NCI-H524 treated with DMSO at 0.1 percent for 48 hours (cell line): ENCODE measurements at regions not wholly inside any gene's neighbourhood (a gene's known extent, or its start where the extent isn't known, plus 50 kb on each side); places are given as distances from the start of the nearest gene placed in this dataset.

Source experiments
- DNase-seq: peaks from one replicate; lab custom pipeline; 2025; lab: John Stamatoyannopoulos, UW

DNA sequence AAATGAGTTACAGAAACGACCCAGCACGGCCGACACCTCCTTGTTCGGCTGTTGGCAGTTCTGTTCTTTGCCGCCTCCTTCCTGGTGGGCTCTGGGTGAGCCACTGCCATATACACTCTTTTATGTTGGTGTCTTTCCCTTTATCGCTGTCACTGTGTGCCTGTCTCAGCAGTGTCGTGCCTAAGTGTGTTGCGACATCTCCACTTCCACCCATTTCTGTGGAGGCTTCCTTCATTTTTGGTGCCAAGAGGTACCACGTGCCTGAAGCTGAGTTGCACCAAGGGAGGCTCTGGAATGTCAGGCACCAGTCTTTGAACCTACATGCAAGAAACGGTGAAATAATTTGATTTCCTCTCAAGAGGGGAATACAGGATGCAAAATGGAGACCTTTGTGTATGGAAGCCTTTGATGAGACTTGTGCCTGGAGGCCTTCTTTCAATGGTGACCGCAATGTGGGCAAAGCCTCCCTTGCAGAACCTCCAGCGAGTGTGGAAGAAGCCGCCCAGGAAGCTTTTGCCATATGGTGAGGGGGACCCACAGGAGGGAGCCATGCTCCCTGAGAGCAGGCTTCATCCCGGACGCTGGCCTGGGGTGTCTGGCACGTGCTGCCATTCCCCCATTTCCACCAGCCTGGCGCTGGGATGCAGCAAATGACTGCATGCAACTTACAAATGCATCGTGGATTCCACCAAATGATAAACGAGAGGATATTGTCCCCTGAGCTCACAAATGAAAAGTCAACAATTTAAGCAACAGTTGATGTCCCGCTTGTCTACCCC, 136.2 kb downstream of the TEX29 start:
- no peak for DNase-seq

DNA sequence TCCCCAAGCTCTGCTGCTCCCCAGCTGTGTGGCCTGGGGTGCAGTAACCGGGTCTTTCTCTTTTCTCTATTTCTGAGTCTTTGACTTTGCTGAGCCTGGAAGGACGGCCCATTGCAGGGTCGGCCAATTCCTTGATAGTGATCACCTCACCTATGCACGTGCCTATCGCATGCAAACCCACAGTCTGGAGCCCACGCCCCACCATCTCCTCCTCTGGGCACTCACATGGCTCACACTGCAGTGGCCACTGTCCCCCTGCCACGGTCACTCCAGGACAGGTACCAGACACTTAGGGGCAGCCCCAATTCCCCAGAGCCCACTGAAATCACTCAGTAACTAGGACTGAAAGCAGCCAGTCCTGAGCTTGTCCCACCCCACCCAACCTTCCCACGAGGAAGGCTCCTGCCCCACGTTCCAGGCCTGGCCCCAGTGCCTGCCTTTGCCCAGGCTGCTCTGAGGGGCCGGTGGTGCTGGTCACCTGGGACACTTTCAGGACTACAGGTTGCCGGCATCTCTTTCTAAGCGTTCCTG, 137.6 kb downstream of the TEX29 start:
- DNase-seq, result no peak

DNA sequence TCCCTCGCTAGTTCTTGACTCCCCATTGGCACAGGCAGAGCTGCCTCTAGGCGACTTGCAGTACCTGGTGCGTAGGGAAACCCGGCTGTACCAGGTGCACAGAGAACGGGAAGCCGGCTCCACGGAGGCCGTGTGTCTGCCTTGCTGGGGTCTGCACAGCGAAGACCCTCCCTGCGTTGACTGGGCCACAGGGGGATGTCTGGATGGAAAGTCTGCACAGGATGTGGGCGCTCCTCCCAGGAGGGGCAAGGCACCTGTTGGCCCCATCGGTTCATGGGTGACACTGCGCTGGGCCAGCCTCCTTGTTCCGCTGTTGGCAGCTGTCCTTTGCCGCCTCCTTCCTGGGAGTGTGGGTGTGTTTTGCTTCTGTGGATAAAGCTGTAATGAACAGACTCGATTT, 138.3 kb downstream of the TEX29 start:
- no peak for DNase-seq

DNA sequence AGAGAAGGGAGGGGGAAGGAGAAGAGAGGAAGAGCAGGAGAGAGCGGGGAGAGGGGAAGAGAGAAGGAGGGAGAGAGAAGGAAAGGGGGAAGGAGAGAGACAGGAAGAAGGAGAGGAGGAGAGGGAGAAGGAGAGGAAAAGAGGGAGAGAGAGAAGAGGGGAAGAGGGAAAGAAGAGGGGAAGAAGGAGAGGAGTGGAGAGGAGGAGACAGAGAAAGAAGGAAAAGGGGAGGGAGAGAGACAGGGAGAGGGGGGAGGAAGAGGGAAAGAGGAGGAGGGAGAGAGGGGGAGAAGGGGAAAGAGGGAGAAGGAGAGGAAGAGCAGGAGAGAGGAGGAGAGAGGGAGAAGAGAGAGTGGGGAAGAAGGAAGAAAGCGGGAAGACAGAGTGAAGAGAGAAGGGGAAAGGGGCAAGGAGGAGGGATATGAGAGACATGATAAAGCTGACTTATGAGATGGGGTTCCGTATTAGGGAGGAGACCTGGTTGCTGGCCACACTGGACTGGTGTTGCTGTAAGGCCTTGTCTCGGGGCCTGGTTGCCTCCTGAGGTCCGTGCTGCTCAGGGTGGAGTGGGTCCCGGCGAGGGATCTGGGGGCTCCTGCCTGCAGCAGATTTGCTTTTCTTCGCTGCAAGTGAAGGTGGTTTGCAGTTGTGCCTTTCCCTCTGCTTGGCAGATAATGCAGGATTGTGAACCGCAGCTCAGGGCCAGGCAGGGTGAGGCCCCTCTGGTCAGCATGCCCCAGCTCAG, 139.5 kb downstream of the TEX29 start:
- no peak for DNase-seq

DNA sequence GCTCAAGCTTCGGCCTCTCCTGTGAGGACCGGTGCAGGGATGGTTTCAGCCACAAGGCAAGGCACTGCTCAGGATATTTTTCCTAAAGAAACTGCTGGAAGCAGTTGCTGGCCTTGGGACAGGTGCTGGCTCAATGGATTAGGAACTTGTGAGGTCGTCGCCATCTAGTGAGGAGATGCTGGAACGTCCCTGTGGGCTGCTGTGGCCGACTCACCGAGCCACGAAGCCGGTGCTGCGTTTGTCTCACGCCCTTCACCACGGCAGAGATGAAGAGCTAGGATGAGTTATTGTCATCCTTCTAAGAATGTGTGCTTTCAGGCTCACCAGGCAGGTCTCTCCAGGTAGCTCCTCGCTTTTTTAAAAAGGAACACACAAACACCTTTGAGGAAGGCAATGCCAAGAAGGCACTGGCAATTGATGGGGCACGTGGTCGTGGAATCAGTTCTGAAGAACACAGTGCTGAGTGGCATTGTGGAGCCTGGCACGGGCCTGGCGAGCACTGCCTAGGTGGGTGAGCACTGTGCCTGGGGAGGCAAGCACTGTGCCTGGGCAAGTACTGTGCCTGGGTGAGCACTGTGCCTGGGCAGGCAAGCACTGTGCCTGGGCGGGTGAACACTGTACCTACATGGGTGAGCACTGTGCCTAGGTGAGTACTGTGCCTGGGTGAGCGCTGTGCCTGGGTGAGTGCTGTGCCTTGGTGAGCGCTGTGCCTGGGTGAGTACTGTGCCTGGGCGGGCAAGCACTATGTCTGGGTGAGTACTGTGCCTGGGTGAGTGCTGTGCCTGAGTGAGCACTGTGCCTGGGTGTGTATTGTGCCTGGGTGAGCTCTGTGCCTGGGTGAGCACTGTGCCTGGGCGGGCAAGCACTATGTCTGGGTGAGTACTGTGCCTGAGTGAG, 140.4 kb downstream of the TEX29 start:
- no peak for DNase-seq

DNA sequence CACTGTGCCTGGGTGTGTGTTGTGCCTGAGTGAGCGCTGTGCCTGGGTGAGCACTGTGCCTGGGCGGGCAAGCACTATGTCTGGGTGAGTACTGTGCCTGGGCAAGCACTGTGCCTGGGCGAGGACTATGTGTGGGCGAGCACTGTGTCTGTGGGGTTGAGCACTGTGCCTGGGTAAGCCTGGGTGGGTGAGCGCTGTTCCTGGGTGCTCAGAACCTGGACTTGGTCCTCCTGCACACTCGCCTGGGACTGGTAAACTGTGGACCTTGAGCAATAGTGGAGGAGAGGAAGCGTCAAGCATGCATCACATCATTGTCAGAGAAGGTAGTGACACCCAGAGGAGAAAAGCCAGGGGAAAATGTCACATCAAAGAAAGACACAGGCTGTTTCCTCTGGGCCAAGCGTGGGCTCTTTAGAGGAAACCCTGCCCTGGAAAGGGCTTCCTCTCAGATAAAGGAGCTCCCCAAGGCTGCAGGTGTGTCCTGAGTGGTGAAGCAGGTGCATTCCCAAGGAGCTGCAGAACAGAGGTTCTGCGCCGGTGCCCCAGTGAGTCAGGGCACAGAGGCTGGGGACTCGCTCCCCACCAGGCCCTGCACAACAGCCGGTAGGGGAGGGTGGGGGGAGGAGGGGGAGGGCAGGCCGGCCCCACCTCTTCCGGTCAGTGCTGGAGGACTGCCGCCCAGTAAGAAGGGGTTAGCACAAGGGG, 141.2 kb downstream of the TEX29 start:
- no peak for DNase-seq

DNA sequence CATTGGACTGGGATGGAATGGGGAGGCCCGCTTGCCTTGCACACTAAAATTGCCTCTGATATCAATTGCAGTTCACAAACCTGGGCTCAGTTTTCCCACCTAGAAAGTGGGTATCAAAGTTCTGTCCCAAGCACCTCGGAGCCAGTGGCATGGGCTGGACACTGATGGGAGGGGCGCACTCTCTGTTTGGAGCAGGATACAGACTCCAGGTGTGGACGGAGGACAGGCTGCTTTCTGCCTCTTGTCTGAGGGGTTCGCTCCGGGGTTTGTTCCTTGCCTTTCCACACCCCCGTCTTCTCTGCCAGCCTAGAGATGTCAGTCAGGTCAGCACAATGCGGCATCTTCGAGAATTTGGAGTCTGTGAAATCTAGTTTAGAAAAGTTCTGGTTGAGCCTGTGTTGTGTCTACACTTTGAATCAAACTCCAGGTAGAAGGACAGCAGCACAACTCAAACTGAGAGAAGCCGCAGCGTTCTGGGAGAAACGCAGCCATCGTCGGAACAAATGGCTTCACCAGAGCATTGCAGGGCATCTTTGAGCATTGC, 141.9 kb downstream of the TEX29 start:
- DNase-seq, result no peak

DNA sequence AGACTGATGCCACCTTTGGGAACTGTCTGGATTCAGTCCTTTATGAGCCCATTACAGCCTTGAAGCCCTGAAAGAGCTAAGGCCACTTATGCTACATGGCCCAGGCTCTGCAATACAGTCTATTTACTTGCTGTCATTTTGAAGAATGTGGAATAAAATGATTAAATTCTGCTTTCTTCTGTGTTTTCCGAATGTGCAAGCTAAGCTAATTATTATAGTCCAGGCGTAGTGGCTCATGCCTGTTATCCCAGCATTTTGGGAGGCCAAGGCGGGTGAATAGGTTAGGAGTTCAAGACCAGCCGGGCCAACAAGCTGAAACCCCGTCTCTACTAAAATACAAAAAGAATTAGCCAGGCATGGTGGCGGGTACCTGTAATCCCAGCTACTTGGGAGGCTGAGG, 142.5 kb downstream of the TEX29 start:
- DNase-seq, result no peak

DNA sequence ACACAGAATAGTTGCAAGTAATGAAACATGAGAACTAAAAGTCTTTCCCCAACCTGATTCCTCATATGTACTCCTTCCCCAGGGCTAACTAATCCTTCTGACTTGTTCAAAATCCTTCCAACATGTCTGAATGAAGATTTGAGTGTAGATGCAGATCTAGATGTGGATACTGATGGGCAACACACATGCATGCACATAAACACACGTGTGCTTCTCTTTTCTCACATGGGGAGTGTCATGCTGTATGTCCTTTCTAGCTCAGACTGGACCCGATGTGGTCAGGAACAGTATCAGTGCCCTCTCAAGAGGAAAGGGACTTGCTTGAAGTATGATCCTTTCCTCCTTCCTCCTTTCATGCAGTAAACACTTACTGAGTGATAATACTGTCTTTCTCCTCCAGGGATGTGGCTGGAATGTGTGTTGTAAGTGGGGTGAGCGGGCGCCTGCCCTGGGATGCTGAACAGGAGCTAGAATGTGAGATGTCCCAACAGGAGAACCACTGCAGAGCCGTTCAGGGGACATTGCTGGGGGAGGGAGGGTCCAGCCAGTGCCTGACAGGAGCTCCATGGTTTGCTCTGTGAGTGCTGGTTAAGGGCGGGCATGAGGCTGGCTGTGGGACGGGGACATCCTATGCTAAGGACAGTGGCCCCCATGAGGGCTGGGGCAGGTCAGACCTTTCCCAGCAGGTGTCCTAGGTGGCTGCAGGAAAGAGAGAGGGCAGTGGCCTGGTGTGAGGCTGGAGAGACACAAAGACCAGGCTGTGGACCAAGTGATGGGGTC, 146.9 kb downstream of the TEX29 start:
- no peak for DNase-seq

DNA sequence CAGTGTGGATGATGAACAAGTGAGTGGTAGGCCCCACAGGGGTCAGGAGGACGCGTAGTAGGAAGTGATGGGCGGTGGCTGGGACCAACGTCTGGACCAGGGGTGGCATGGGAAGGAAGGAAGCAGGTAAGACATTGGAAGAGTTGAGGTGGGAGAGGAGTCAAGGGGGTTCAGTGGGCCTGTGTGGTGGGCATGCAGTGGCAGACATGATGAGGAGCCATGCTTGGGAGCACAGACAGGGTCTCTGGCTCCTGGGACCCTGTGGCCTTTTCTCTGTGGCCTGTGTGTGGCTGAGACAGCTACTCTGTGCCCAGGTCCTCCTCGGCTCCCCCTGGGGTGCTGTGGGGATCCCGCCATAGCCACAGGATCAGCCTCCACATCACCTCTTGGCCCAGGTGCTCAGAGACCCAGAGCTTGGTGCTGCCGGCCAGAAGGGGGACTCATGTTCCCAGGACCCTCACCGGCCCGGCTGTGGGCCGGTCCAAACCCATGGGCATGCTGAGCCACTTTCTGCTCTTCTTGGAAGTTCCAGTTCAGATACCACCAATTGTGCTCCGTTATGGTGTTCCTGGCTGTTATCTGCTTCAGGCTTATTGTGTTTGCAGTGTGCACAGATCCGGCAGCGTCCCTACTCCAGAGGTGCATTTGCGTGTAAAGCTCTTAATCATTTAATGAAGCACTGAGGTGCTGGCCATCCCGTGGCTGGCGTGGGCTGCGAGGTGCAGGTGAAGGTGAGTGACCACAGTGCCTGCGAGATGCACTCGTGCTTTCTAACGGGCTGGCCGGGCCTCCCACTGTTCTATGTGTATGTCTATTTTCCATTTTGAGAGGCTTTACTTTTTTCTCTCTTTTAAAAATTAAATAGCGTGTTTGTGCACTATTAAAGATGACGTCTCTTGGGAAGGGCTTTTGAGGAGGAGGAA, 147.9 kb downstream of the TEX29 start:
- no peak for DNase-seq

DNA sequence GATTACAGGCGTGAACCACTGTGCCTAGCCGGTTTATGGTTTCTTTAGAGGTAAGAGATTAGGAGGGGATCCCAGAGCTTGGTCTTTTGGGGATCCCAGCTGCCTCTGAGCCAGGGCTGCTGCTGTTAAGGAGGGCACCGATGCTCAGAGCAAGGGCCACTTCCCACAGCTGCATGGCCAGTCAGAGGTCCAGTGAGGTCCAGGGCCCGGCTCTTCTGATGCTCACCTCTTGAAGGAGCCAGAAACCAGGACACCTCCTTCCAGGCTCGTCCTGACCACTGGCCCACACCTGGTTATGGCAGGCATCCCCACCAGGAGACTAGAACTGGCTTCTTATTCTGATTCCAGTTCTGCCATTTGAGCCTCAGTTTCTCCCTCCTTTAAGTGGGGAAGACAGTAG, 149.0 kb downstream of the TEX29 start:
- DNase-seq, result no peak

DNA sequence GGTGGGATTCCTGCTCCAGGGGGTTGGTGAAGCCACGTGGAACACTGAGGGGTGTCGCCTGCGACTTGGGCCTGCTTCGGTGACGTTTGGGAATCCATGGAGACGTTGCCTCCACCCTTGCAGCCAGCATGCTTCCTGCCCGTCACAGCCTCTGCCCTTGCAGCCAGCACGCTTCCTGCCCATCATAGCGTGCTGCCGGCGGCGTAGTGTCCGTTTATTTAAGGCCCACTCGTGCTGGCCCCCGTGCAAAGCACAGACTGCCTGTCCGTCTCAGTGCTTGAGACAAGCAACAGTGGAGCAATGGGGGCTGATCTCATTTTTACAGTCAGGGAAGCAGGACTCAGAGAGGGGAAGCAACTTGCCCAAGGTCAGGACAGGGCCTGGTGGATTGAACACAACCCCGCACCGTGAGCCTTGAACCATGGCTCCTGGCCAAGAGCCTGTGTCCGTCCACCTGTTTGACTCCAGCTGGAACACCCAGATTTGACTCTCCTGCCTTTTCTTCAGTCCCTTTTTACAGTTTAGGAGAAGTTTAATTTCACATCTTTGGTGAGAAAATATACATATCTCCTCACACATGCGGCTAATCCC, 149.6 kb downstream of the TEX29 start:
- no peak for DNase-seq

DNA sequence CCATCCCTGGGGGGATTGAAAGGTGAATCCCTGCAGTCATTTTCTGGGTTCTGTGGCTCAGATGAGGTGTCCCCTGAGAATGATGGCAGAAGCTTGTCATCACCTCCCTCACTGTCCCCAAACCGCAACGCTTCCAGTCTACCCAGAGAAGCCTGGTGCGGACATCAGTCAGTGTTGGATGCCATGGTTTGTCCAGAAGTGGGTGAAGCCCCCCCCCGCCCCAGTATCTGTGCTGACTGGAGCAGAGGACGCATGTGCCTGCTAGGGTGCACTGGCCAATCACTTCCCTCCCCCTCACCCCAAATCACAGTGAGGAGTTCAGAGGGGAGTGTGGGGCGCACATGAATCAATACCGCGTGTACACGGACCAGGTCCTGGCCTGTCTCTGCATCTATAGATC, 150.5 kb downstream of the TEX29 start:
- DNase-seq, result no peak

DNA sequence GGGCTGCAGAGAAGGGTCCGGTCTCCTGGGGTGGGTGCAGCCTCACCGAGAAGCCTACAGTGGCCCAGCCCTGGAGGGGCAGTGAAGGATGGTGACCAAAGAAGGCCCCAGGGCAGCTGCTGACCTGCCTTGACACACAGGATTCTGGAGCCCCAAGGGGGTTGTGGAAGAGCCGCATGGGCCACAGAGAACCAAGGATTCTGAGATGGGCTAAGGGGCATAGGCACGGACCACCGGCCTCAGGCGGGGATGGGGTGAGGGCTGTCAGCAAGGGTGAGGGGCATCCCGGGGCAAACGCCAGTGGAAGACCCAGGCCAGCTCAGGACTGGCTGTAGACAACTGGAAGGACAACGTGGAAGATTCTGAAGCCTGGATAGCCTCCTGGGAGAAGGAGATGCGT, 151.6 kb downstream of the TEX29 start:
- DNase-seq, result no peak

DNA sequence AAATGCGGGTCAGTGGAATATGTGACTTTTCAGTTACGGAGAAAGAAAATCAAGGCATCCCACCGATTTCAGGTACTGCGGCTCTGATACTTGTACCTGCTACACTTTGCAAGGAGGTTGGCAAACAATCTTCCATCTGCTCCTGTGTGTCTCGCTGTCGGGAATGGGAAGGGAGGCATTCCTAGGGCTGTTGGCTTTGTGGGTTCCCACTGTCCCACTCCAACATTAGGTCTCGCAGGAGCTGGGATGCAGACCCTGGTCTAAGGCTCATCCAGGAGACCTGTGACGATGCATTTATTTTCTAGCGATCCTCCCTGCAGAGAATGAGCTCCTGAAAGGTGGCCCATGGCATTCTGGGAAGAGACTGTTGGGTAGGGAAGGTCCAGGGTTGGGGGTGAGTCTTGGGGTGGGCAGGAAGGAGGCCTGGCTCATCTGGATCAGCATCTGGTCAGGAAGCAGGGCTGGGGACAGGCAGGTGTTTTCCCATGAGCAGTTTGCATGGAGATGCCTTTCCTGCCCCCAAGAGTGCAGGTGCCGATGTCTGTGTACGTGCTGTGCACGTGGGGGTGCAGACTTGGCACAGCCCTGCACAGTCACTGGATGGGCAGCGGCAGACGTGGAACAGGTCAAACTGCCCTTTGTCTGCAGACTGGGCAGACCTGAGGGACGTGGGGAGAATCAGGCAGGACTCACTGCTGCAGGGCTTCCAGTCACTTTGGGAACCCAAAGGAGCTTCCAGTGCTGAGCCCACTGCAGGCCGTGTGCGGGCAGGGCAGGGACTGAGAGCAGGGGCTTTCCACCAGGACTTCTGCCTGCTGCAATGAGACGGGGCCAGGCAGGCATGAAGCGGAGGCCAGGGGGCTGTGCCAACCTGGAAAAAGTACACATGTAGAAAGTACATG, 152.4 kb downstream of the TEX29 start:
- no peak for DNase-seq

DNA sequence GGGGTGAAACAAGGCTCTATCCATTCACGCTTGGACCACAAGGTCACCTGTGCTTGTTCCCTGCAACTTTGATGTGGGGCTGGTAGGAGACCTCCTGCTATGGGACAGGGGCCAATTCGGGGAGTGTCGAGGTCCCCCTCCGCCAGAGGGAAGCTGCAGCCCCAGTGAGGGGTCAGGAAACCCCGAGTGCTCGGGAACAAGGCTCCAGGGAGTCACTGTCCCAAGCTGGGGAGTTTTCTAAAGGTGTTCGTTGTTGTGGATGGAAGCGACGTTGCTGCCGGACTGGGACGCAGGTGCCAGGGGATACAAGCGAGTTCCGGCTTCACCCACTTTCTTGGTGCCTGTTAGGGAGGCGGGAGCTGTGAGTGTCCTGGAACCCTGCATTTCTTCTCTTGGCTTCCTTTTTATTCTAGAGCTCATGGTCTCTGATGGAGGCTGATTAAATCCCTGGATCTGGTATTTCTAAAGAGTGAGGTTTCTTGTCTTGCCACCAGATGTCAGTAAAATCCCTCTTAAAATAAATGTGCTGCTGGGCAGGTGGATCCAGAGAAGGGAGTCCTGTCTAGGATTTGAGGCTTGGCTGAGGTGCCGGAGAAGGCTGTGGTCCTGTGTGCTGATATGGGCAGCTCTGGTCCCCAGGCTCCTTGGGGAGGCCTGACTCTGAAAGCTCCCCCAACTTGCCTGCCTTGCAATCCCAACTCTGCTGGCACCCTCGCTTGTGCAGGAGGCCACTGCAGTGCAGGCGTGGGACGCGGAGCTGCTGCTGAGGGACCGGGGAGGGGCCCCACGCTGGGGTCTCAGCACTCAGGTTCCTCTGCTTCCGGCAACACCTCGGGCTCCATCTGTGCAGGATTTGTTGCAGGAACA, 153.9 kb downstream of the TEX29 start:
- no peak for DNase-seq

DNA sequence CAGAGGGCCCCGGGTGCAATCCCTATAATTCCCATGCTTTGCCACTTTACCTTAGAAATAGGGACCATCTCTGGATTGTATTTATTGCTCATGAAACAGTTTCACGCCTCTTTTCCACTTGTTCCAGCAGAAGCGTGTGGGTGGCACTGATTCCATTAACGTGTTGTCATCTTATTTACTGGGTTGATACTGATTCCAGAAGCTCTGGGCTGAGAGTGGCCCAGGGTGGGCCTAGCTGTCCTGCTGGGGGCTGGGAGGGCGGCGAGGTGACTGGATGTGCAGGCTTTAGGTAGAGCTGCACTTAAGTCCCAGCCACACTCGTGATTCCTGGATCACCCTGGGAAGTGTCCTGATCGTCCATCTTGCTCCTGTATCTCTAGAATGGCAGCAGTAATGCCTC, 155.0 kb downstream of the TEX29 start:
- no peak for DNase-seq
